ENCODE measurements at regions not wholly inside any gene's neighbourhood (a gene's known extent, or its start where the extent isn't known, plus 50 kb on each side); places are given as distances from the start of the nearest gene placed in this dataset.
"Not testable (repeated sequence)": the region's sequence is repeated elsewhere in the genome, so short reads cannot be mapped to it uniquely, and the experiment has no call there.

DNA sequence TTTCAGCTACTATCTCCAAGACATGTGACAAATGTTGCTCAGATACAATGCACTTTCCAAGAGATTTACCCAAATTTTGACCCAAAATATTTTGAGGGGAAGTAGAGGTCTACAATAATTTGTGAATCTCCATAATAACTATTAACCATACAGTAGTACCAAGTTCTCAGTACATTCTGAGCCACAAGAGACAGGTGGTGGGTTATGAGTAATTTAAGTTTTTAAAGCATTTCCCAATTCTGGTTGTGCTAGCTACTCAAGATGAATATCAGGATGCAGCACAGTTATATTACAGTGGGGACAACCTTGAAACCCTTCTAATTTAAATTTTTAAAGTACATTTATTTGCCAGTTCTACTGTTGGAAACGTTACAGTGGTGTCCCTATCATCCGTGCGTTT, 92.2 kb upstream of the MITF start:
- no peak for DNase-seq

- DNase-seq = no peak
Measured at GRCh38 chr3:69646287-69647067, 92.8 kb upstream of the MITF start.

DNA sequence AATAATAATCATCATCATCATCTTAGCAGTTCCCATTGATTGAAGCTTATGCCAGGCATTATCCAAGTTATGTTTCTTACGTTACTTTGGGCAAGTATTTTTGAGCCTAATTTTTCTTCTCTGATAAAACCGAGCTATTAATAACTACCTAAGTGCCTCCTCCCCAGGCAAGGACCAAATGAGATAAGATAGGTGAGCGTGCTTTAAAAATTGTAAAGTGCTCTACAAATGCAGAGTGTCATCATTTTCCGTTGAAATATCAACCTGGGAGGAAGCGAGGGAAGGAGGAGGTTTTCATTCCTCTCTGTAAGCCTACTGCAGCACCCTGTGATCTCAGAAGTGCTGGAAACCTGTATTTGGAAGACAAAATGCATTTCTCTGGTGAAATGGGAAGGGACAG, 96.7 kb upstream of the MITF start:
- DNase-seq = no peak

DNA sequence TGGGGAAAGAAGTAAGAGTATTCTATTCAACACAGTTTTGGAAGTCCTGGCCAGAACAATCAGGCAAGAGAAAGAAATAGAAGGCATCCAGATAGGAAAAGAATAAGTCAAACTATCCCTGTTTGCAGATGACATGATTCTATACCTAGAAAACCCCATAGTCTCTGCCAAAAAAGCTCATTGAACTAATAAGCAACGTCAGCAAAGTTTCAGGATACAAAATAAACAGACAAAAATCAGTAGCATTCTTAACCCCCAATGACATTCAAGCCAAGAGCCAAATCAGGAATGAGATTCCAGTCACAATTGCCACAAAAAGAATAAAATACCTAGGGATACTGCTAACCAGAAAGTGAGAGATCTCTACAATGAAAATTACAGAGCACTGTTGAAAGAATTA, 99.4 kb upstream of the MITF start:
- no peak for DNase-seq

- no peak for DNase-seq
Measured at GRCh38 chr3:69628951-69629350, 110.3 kb upstream of the MITF start.

- no peak for DNase-seq
Measured at GRCh38 chr3:69613286-69613685, 126.0 kb upstream of the MITF start.

DNA sequence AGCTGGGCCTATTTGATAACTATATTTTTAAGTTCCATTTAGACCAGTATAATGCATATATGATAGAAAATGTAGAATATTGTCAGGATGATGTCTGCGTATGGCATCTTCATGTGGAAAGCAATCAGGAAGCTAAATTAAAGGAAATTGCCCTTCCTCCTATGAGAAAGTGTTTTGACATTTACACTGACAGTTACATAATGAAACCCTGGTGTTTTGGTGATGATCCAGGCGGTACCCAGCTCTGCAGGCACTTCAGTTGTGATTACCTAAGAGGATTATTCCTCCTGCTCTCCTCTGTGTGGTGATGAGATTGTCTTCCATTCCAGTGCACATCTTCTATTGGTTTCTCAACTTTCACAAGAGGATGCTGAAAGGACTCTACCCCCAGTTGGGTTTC, 126.5 kb upstream of the MITF start:
- DNase-seq = peak; percentile 11

DNA sequence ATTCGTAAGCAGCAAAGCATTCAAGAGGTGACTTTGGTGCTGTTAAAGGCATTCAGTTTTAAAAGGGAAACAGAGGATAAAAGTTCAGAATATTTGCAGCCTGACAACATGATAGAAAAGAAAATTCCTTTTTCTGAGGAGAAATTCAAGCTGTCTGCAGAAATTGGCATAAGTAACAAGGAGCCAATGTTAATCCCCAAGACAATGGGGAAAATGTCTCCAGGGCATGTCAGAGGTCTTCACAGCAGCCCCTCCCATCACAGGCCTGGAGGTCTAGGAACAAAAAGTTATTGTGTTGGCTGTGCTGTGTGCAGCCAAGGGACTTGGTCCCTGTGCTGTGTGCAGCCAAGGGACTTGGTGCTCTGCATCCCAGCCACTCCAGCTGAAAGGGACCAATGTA, 129.7 kb upstream of the MITF start:
- not testable (repeated sequence) for DNase-seq

GRCh38 chr3:69607466-69608305, 131.6 kb upstream of the MITF start:
- no peak for DNase-seq

- no peak for DNase-seq
Measured at GRCh38 chr3:69605867-69606266, 133.4 kb upstream of the MITF start.

GRCh38 chr3:69604735-69605450, 134.4 kb upstream of the MITF start:
- no peak for DNase-seq

GRCh38 chr3:69602112-69602511, 137.2 kb upstream of the MITF start:
- no peak for DNase-seq

- DNase-seq = no peak
Measured at GRCh38 chr3:69594286-69594685, 145.0 kb upstream of the MITF start.

GRCh38 chr3:69591164-69591736, 148.0 kb upstream of the MITF start:
- no peak for DNase-seq

DNA sequence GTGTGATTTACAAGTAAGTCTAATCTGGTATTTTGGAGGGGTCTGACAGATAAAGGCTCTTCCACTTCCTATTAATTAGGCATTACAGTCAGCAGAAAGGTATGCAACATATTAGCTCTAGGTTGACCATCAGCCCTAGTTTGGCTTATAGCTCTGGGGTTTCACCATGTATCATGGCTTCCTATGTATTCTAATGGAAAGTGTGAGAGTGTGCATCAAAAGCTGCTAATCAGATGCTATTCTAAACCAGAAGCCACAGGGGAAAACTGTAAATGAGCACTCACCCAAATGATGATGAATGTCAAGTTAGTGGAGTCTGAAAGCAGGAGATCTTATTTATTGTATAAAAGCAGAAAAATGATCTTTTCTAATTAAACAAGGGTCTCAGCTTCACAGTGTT, 149.2 kb upstream of the MITF start:
- DNase-seq = no peak

- DNase-seq = no peak
Measured at GRCh38 chr3:69588170-69588569, 151.1 kb upstream of the MITF start.

GRCh38 chr3:69585472-69585871, 153.8 kb upstream of the MITF start:
- DNase-seq = no peak

- no peak for DNase-seq
Measured at GRCh38 chr3:69582044-69582443, 157.2 kb upstream of the MITF start.

GRCh38 chr3:69579306-69580041, 159.8 kb upstream of the MITF start:
- peak; percentile 56 for DNase-seq

- DNase-seq = no peak
Measured at GRCh38 chr3:69569520-69569919, 169.7 kb upstream of the MITF start.

DNA sequence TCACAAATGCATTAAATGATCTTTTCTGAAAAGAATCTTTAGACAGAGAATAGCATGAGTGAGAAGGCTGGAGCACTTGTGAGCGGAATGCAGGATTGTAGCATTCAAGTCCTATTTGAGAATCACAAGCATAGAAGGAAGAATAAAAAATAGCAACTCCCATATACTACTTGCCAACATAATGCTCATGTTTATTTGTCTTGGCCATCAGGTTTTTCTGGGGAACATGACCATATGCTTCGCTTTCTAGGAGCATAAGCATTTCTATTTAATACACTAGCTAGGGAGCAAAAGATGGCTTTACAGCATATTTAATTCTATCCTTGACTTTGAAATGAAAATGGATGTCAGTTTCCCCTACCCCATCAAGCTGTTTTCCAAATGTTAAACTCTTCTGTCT, 170.3 kb upstream of the MITF start:
- DNase-seq = no peak

DNA sequence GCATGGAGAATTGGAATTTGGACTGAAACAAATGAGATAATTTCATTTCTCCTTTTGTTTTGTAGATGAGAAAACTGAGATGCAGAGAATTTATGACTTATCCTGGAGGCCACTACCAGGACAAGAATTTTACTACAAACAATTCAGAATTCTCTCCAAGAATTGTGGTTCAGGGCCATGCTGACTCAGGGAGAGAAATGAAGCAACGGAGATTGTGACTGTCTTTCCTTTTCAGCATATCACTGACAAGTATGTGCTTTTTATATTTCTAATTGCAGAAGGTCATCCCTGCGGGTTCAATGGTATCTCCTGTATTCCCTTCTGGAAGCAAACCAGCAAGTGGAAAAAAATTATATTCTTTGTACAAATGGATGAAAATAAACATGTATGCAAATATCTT, 170.8 kb upstream of the MITF start:
- no peak for DNase-seq

GRCh38 chr3:69567710-69568052, 171.6 kb upstream of the MITF start:
- no peak for DNase-seq
